ENCODE measurements at regions not wholly inside any gene's neighbourhood (a gene's known extent, or its start where the extent isn't known, plus 50 kb on each side); places are given as distances from the start of the nearest gene placed in this dataset.

GRCh38 chr15:38002883-38003477, 68.5 kb downstream of the TMCO5A start:
- H3K27ac ChIP-seq (ENCODE audit: low read length, poor library complexity, severe bottlenecking), result no peak overlapping the region
- no peak overlapping the region for H4K91ac ChIP-seq (ENCODE audit: low read length)
- H4K8ac ChIP-seq (ENCODE audit: low read length), result no peak overlapping the region
- H2BK120ac ChIP-seq (ENCODE audit: low read depth, low read length), result no peak overlapping the region
- H3K14ac ChIP-seq (ENCODE audit: low read length in 2 of 2), result peak overlapping the region in 1 of 2 experiments; percentile 7
- no peak overlapping the region for H3K4ac ChIP-seq (ENCODE audit: low read depth in 1 of 2, low read length in 2 of 2)
- H3K36me3 ChIP-seq (ENCODE audit: control insufficient read depth in 1 of 2, insufficient read depth in 2 of 2, low read depth in 1 of 2, low read length in 2 of 2), result no peaks in the 10 kb centered on the region
- no peak overlapping the region for H3K4me3 ChIP-seq (ENCODE audit: insufficient read depth in 1 of 2, low read depth in 1 of 2, low read length in 2 of 2)
- H3K18ac ChIP-seq (ENCODE audit: low read depth in 1 of 2, low read length in 2 of 2), result no peak overlapping the region
- no peak overlapping the region for H2AK5ac ChIP-seq (ENCODE audit: low read length, severe bottlenecking)
- H2BK12ac ChIP-seq (ENCODE audit: low read length in 2 of 2), result peak overlapping the region in 1 of 2 experiments; percentile 83
- no peaks in the 10 kb centered on the region for H3K9me3 ChIP-seq (ENCODE audit: control insufficient read depth, low read length)
- no peaks in the 10 kb centered on the region for H3K27me3 ChIP-seq (ENCODE audit: control insufficient read depth in 1 of 2, insufficient read depth in 1 of 2, low read length in 2 of 2)
- no peak overlapping the region for H2BK5ac ChIP-seq (ENCODE audit: low read depth, low read length, poor library complexity, severe bottlenecking)
- H3K23ac ChIP-seq (ENCODE audit: low read length in 2 of 2), result peak overlapping the region in 1 of 2 experiments; percentile 59
- no peak overlapping the region for H3K4me2 ChIP-seq (ENCODE audit: low read length, poor library complexity, severe bottlenecking)
- peak overlapping the region; percentile 67 for H2AFZ ChIP-seq (ENCODE audit: low read depth, low read length)
- no peaks in the 10 kb centered on the region for H3K4me1 ChIP-seq (ENCODE audit: control insufficient read depth, insufficient read depth, low read depth, low read length)
- DNase-seq, result peak; percentile 81
- WGBS, result 81% methylated on average over 2 of the region's 2 CpGs
- H3K9ac ChIP-seq (ENCODE audit: low read length), result no peak overlapping the region
- no peaks in the 10 kb centered on the region for H3K79me1 ChIP-seq (replicated peaks; ENCODE audit: low read length, poor library complexity, severe bottlenecking)
- no peak overlapping the region for H2BK15ac ChIP-seq (ENCODE audit: low read depth, poor library complexity, severe bottlenecking)

- H3K79me1 ChIP-seq (replicated peaks; ENCODE audit: low read length, poor library complexity, severe bottlenecking), result no peaks in the 10 kb centered on the region
- no peak overlapping the region for H2BK15ac ChIP-seq (ENCODE audit: low read depth, poor library complexity, severe bottlenecking)
- H2AFZ ChIP-seq (ENCODE audit: low read depth, low read length), result no peak overlapping the region
- H2BK12ac ChIP-seq (ENCODE audit: low read length in 2 of 2), result peak overlapping the region; percentile 51 to 77
- H3K4me1 ChIP-seq (ENCODE audit: control insufficient read depth, insufficient read depth, low read depth, low read length), result no peaks in the 10 kb centered on the region
- 98% methylated on average over 2 of the region's 4 CpGs for WGBS
- no peaks in the 10 kb centered on the region for H3K27me3 ChIP-seq (ENCODE audit: control insufficient read depth in 1 of 2, insufficient read depth in 1 of 2, low read length in 2 of 2)
- H3K4me3 ChIP-seq (ENCODE audit: insufficient read depth in 1 of 2, low read depth in 1 of 2, low read length in 2 of 2), result no peak overlapping the region
- no peak overlapping the region for H3K9ac ChIP-seq (ENCODE audit: low read length)
- no peaks in the 10 kb centered on the region for H3K9me3 ChIP-seq (ENCODE audit: control insufficient read depth, low read length)
- H4K8ac ChIP-seq (ENCODE audit: low read length), result no peak overlapping the region
- no peak overlapping the region for H2BK120ac ChIP-seq (ENCODE audit: low read depth, low read length)
- DNase-seq, result no peak
- no peak overlapping the region for H3K23ac ChIP-seq (ENCODE audit: low read length in 2 of 2)
- no peak overlapping the region for H2AK5ac ChIP-seq (ENCODE audit: low read length, severe bottlenecking)
- no peaks in the 10 kb centered on the region for H3K36me3 ChIP-seq (ENCODE audit: control insufficient read depth in 1 of 2, insufficient read depth in 2 of 2, low read depth in 1 of 2, low read length in 2 of 2)
- no peak overlapping the region for H4K91ac ChIP-seq (ENCODE audit: low read length)
- no peak overlapping the region for H3K27ac ChIP-seq (ENCODE audit: low read length, poor library complexity, severe bottlenecking)
- peak overlapping the region; percentile 14 to 50 for H3K18ac ChIP-seq (ENCODE audit: low read depth in 1 of 2, low read length in 2 of 2)
- H3K14ac ChIP-seq (ENCODE audit: low read length in 2 of 2), result no peak overlapping the region
- peak overlapping the region in 1 of 2 experiments; percentile 10 for H3K4ac ChIP-seq (ENCODE audit: low read depth in 1 of 2, low read length in 2 of 2)
- H2BK5ac ChIP-seq (ENCODE audit: low read depth, low read length, poor library complexity, severe bottlenecking), result no peak overlapping the region
- H3K4me2 ChIP-seq (ENCODE audit: low read length, poor library complexity, severe bottlenecking), result no peak overlapping the region
These were observed 69.9 kb downstream of the TMCO5A start for GRCh38 chr15:38004218-38004861.

DNA sequence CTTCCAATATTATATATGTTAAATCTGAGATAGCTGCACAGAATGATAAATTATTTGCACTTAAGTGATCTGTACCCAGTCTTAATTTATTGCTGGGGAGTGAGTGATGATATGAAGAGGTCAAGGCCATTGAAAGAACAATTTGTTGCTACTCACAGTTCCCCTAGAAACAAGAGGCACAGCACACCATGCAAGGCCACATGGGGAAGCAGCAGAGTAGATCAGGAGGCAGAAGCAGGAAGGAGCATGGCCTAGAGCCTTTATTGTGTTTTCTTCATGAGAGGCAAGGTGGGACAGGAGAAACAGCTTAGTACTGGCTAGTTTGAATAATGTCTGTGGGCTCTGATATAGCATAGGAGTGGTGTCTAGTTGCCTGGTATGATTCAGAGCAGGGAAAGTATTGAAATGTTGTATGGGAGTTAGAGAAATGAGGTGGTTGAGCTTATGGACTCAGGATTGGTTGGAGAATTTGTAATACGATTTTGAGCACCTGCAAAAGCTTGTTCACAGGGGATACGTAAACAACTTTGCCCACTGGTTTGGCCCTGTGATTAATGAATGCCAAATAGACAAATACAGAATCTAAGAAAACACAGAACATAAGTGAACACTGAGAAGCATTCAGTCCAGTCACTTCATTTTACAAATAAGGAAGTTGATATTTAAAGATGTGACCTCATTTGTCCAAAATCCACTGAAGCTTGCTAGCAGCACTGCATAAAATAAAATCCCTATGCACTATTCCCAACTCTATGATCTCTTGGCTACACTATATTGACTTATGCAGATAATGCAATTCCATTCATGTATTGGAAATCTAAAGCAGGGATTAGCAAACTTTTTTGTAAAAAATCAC, 71.7 kb downstream of the TMCO5A start:
- Histone ChIP-seq H3K9ac (ENCODE audit: low read length) (peak overlapping the region; percentile 0), H3K18ac (ENCODE audit: low read depth in 1 of 2, low read length in 2 of 2) (no peak overlapping the region), H3K4me2 (ENCODE audit: low read length, poor library complexity, severe bottlenecking) (no peak overlapping the region), H3K4me3 (ENCODE audit: insufficient read depth in 1 of 2, low read depth in 1 of 2, low read length in 2 of 2) (no peak overlapping the region), H4K8ac (ENCODE audit: low read length) (no peak overlapping the region), H2BK5ac (ENCODE audit: low read depth, low read length, poor library complexity, severe bottlenecking) (no peak overlapping the region), H2BK120ac (ENCODE audit: low read depth, low read length) (no peak overlapping the region), H3K4ac (ENCODE audit: low read depth in 1 of 2, low read length in 2 of 2) (no peak overlapping the region), H4K91ac (ENCODE audit: low read length) (no peak overlapping the region), H2BK15ac (ENCODE audit: low read depth, poor library complexity, severe bottlenecking) (no peak overlapping the region), H3K9me3 (ENCODE audit: control insufficient read depth, low read length) (no peaks in the 10 kb centered on the region), H3K36me3 (ENCODE audit: control insufficient read depth in 1 of 2, insufficient read depth in 2 of 2, low read depth in 1 of 2, low read length in 2 of 2) (no peaks in the 10 kb centered on the region), H3K4me1 (ENCODE audit: control insufficient read depth, insufficient read depth, low read depth, low read length) (no peaks in the 10 kb centered on the region), H3K23ac (ENCODE audit: low read length in 2 of 2) (no peak overlapping the region), H2AFZ (ENCODE audit: low read depth, low read length) (no peak overlapping the region), H3K79me1 (replicated peaks; ENCODE audit: low read length, poor library complexity, severe bottlenecking) (no peaks in the 10 kb centered on the region), H2AK5ac (ENCODE audit: low read length, severe bottlenecking) (no peak overlapping the region), H3K14ac (ENCODE audit: low read length in 2 of 2) (no peak overlapping the region), H2BK12ac (ENCODE audit: low read length in 2 of 2) (no peak overlapping the region), H3K27ac (ENCODE audit: low read length, poor library complexity, severe bottlenecking) (no peak overlapping the region), H3K27me3 (ENCODE audit: control insufficient read depth in 1 of 2, insufficient read depth in 1 of 2, low read length in 2 of 2) (no peaks in the 10 kb centered on the region)
- WGBS, result no CpG with 5 or more reads among the region's 2 CpGs
- DNase-seq, result peak; percentile 14

DNA sequence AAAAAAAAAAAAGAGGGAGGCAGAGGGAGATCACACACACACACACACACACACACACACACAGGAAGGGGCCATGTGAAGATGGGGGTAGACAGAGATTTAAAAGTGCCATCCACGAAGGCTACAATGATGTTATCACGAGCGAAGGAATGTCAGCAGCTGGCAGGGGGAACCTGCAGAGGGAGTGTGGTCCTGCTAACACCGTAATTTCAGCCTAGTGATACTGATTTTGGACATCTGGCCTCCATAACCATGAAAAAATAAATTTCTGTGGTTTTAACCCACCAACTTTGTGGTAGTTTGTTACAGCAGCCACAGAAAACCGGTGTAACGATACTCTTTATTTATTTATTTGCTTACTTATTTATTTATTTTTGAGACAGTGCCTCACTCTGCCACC, 76.0 kb downstream of the TMCO5A start:
- Histone ChIP-seq H4K91ac (ENCODE audit: low read length) (no peak overlapping the region), H3K4me2 (ENCODE audit: low read length, poor library complexity, severe bottlenecking) (no peak overlapping the region), H2BK120ac (ENCODE audit: low read depth, low read length) (no peak overlapping the region), H2BK15ac (ENCODE audit: low read depth, poor library complexity, severe bottlenecking) (no peak overlapping the region), H3K36me3 (ENCODE audit: control insufficient read depth in 1 of 2, insufficient read depth in 2 of 2, low read depth in 1 of 2, low read length in 2 of 2) (no peaks in the 10 kb centered on the region), H3K14ac (ENCODE audit: low read length in 2 of 2) (no peak overlapping the region), H3K4ac (ENCODE audit: low read depth in 1 of 2, low read length in 2 of 2) (no peak overlapping the region), H2AK5ac (ENCODE audit: low read length, severe bottlenecking) (no peak overlapping the region), H2BK5ac (ENCODE audit: low read depth, low read length, poor library complexity, severe bottlenecking) (no peak overlapping the region), H3K18ac (ENCODE audit: low read depth in 1 of 2, low read length in 2 of 2) (no peak overlapping the region), H2AFZ (ENCODE audit: low read depth, low read length) (no peak overlapping the region), H2BK12ac (ENCODE audit: low read length in 2 of 2) (no peak overlapping the region), H3K27me3 (ENCODE audit: control insufficient read depth in 1 of 2, insufficient read depth in 1 of 2, low read length in 2 of 2) (no peaks in the 10 kb centered on the region), H3K27ac (ENCODE audit: low read length, poor library complexity, severe bottlenecking) (no peak overlapping the region), H3K9me3 (ENCODE audit: control insufficient read depth, low read length) (no peaks in the 10 kb centered on the region), H4K8ac (ENCODE audit: low read length) (no peak overlapping the region), H3K4me3 (ENCODE audit: insufficient read depth in 1 of 2, low read depth in 1 of 2, low read length in 2 of 2) (no peak overlapping the region), H3K79me1 (replicated peaks; ENCODE audit: low read length, poor library complexity, severe bottlenecking) (no peaks in the 10 kb centered on the region), H3K4me1 (ENCODE audit: control insufficient read depth, insufficient read depth, low read depth, low read length) (no peaks in the 10 kb centered on the region), H3K9ac (ENCODE audit: low read length) (no peak overlapping the region), H3K23ac (ENCODE audit: low read length in 2 of 2) (no peak overlapping the region)
- WGBS, result 73% methylated on average over 4 of the region's 6 CpGs
- DNase-seq, result no peak

All from mesenchymal stem cell (in vitro differentiated cells and primary cell).